HCT116 (cell line): ENCODE measurements at regions not wholly inside any gene's neighbourhood (a gene's known extent, or its start where the extent isn't known, plus 50 kb on each side); places are given as distances from the start of the nearest gene placed in this dataset.

ENCODE experiments used
- ATAC-seq: fragments of 200-7000 bp; cut with Tn5 transposase; 2 replicates; pipeline ENCODE4 v1.9.1; 2020; ENCODE audit warnings: mild to moderate bottlenecking, moderate library complexity
- BruUV-seq: library from RNA; stranded (reverse); fragments of 400-500 nt; replicated peaks from 2 replicates; lab custom pipeline; 2021; lab: Mats Ljungman, UMichigan
- CTCF ChIA-PET: fragments of 300-600 bp; sonication (Branson Sonifier 250); formaldehyde crosslinking; loops from one replicate; lab custom pipeline; 2021; ENCODE audit warnings: antibody characterized with exemption; lab: Charles Lee
- POLR2A ChIA-PET: fragments of 300-600, 350-600 bp; sonication (Branson Sonifier 250); formaldehyde crosslinking; loops from one replicate; lab custom pipeline; 2021; ENCODE audit warnings: antibody characterized with exemption; lab: Charles Lee
- RAD21 ChIA-PET, 2 experiments: fragments of 300-600 bp; sonication (Branson Sonifier 250); formaldehyde crosslinking; loops; one replicate each; lab custom pipeline; 2023; ENCODE audit warnings: low total read pairs in 2 of 2; ENCODE audit not compliant: uncharacterized antibody in 2 of 2, unreplicated experiment in 2 of 2, low non-redundant PET in 1 of 2; lab: Charles Lee
- DNase-seq: peaks from one replicate; pipeline ENCODE4 v3.0.0-alpha.2; 2010; ENCODE audit warnings: low read depth, low spot score
- H2AFZ ChIP-seq: fragments of 200-600 bp; shearing (Covaris generic), sonication (generic); 2 replicates; pipeline ENCODE4 v1.6.1; 2017; ENCODE audit warnings: low read depth, mixed run types, mixed read lengths, antibody characterized with exemption, low read length; ENCODE audit not compliant: poor library complexity, severe bottlenecking
- H3K27ac ChIP-seq: 2 replicates; pipeline ENCODE4 v1.5.1; 2012; ENCODE audit warnings: low read depth, low read length
- H3K27me3 ChIP-seq: fragments of 200-600 bp; sonication (generic); 2 replicates; pipeline ENCODE4 v1.6.1; 2016; ENCODE audit warnings: mixed run types, low read length, mixed read lengths; ENCODE audit not compliant: insufficient read depth
- H3K36me3 ChIP-seq, 2 experiments: fragments of 200-500 bp in 1 of 2; fragments of 200-600 bp in 1 of 2; sonication (Bioruptor generic) in 1 of 2; sonication (generic) in 1 of 2; 2 replicates each; pipeline versions ENCODE4 v1.5.1 to v1.6.1; 2014 to 2016; ENCODE audit warnings: low read length in 2 of 2, inconsistent platforms in 1 of 2, mixed read lengths in 1 of 2, mixed run types in 1 of 2; ENCODE audit not compliant: insufficient read depth in 2 of 2, control insufficient read depth in 1 of 2
- H3K4me1 ChIP-seq, 2 experiments: fragments of 200-600 bp in 1 of 2; sonication (generic) in 1 of 2; 2 replicates each; pipeline versions ENCODE4 v1.5.1 to v1.6.1; 2012 to 2017; ENCODE audit warnings: low read length in 2 of 2, inconsistent platforms in 1 of 2, mild to moderate bottlenecking in 1 of 2, mixed read lengths in 1 of 2, mixed run types in 1 of 2, moderate library complexity in 1 of 2; ENCODE audit not compliant: insufficient read depth in 2 of 2, control insufficient read depth in 1 of 2
- H3K4me2 ChIP-seq: fragments of 200-600 bp; sonication (generic); 2 replicates; pipeline ENCODE4 v1.6.1; 2017; ENCODE audit warnings: mixed run types, low read length, mixed read lengths
- H3K4me3 ChIP-seq, 2 experiments: fragments of 200-600 bp in 1 of 2; sonication (generic) in 1 of 2; replicated peaks in 1 of 2; 2 replicates each; pipeline ENCODE4 v1.5.1; 2011 to 2016; ENCODE audit warnings: low read length in 2 of 2, control low read depth in 1 of 2, low read depth in 1 of 2, mild to moderate bottlenecking in 1 of 2, mixed read lengths in 1 of 2, mixed run types in 1 of 2
- H3K79me2 ChIP-seq: fragments of 200-600 bp; sonication (generic); 2 replicates; pipeline ENCODE4 v1.6.1; 2017; ENCODE audit warnings: mild to moderate bottlenecking, mixed run types, low read length, moderate library complexity, mixed read lengths; ENCODE audit not compliant: insufficient read depth
- H3K9ac ChIP-seq: fragments of 200-600 bp; sonication (generic); 2 replicates; pipeline ENCODE4 v1.6.1; 2016; ENCODE audit warnings: low read length, mixed read lengths
- H3K9me2 ChIP-seq: fragments of 200-600 bp; sonication (generic), shearing (Covaris generic); 2 replicates; pipeline ENCODE4 v1.6.1; 2017; ENCODE audit warnings: mixed run types, mild to moderate bottlenecking, moderate library complexity; ENCODE audit not compliant: insufficient read depth
- H3K9me3 ChIP-seq, 2 experiments: fragments of 200-500 bp in 1 of 2; fragments of 200-600 bp in 1 of 2; sonication (Bioruptor generic) in 1 of 2; sonication (generic) in 1 of 2; 2 replicates each; pipeline ENCODE4 v1.6.1; 2014 to 2017; ENCODE audit warnings: low read length in 2 of 2, mixed read lengths in 2 of 2, inconsistent platforms in 1 of 2, low read depth in 1 of 2, mild to moderate bottlenecking in 1 of 2, mixed run types in 1 of 2, moderate library complexity in 1 of 2; ENCODE audit not compliant: control insufficient read depth in 1 of 2, insufficient read depth in 1 of 2
- H4K20me1 ChIP-seq: fragments of 200-600 bp; sonication (generic), shearing (Covaris generic); 2 replicates; pipeline ENCODE4 v1.6.1; 2017; ENCODE audit warnings: mixed run types, mild to moderate bottlenecking, moderate library complexity; ENCODE audit not compliant: insufficient read depth
- CBX3 ChIP-seq: IDR thresholded peaks from 2 replicates; pipeline ENCODE4 v1.6.1; 2012; ENCODE audit warnings: low read depth
- CEBPB ChIP-seq: IDR thresholded peaks from 2 replicates; pipeline ENCODE4 v1.6.1; 2012; ENCODE audit warnings: low read depth
- EGR1 ChIP-seq: IDR thresholded peaks from 2 replicates; pipeline ENCODE4 v1.6.1; 2012; ENCODE audit warnings: low read depth
- JUND ChIP-seq: IDR thresholded peaks from 2 replicates; pipeline ENCODE4 v1.6.1; 2012
- SP1 ChIP-seq: IDR thresholded peaks from 2 replicates; pipeline ENCODE4 v1.6.1; 2012; ENCODE audit warnings: low read depth
- ZNF274 ChIP-seq: fragments of 200-500 bp; sonication (Bioruptor generic); IDR thresholded peaks from 2 replicates; pipeline ENCODE4 v1.6.1; 2014; ENCODE audit warnings: mild to moderate bottlenecking, low read depth, low read length, inconsistent platforms
- intact Hi-C: fragments of 100-400 bp; cut with micrococcal nuclease; formaldehyde crosslinking; loops from 2 replicates; pipeline ENCODE4 v1.10.0; 2022
- TF ChIP-seq, protein P1 (sequence below), 3 experiments: fragments of 200-600 bp in 1 of 3; sonication (generic) in 1 of 3; IDR thresholded peaks in 2 of 3; conservative IDR thresholded peaks in 1 of 3; 2 replicates each; pipeline ENCODE4 v1.5.1; 2012 to 2017; ENCODE audit warnings: low read depth in 2 of 3, low read length in 2 of 3, antibody characterized with exemption in 1 of 3, borderline replicate concordance in 1 of 3, control low read depth in 1 of 3, mild to moderate bottlenecking in 1 of 3, mixed read lengths in 1 of 3, mixed run types in 1 of 3, moderate library complexity in 1 of 3; ENCODE audit not compliant: insufficient read depth in 1 of 3
- TF ChIP-seq, protein P2 (sequence below): IDR thresholded peaks from 2 replicates; pipeline ENCODE4 v1.6.1; 2012
- TF ChIP-seq, protein P3 (sequence below): IDR thresholded peaks from 2 replicates; pipeline ENCODE4 v1.6.1; 2011; ENCODE audit warnings: mild to moderate bottlenecking, low read length, moderate library complexity; ENCODE audit not compliant: insufficient replicate concordance; ENCODE audit errors: extremely low read depth

DNA sequence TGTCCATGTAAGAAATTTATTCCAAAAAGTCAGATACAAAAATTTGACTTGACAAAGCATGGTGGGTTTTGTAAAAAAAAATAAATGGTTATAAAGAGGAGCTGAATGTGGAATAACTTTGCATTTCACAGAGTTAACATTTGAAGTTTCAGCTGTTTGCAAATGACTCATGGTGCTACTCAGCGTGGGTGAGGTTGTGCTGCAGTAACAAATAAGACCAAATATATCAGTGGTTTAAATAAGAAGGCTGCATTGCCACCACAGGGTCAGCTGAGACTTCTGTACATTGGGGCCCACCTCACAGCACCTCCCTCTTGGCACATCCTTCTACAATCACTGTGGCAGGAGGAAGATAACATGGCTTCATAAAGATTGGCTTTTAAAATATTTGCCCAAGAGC, 272.5 kb upstream of the SULF2 start:
- no peak for DNase-seq
- RAD21 ChIA-PET, result no interaction called here
- Histone ChIP-seq H4K20me1 (no peaks in the 10 kb centered on the region), H3K9me2 (no peaks in the 10 kb centered on the region), H3K27me3 (no peaks in the 10 kb centered on the region), H3K4me2 (no peak overlapping the region), H3K79me2 (no peaks in the 10 kb centered on the region), H3K4me3 (no peak overlapping the region), H3K4me1 (no peaks in the 10 kb centered on the region), H3K36me3 (no peaks in the 10 kb centered on the region), H3K9ac (no peak overlapping the region), H3K27ac (no peak overlapping the region), H2AFZ (no peak overlapping the region), H3K9me3 (no peaks in the 10 kb centered on the region)
- POLR2A ChIA-PET, result no interaction called here
- CTCF ChIA-PET, result no interaction called here
- TF ChIP-seq JUND (no peak), ZNF274 (no peak)
- TF ChIP-seq, protein P1, sequence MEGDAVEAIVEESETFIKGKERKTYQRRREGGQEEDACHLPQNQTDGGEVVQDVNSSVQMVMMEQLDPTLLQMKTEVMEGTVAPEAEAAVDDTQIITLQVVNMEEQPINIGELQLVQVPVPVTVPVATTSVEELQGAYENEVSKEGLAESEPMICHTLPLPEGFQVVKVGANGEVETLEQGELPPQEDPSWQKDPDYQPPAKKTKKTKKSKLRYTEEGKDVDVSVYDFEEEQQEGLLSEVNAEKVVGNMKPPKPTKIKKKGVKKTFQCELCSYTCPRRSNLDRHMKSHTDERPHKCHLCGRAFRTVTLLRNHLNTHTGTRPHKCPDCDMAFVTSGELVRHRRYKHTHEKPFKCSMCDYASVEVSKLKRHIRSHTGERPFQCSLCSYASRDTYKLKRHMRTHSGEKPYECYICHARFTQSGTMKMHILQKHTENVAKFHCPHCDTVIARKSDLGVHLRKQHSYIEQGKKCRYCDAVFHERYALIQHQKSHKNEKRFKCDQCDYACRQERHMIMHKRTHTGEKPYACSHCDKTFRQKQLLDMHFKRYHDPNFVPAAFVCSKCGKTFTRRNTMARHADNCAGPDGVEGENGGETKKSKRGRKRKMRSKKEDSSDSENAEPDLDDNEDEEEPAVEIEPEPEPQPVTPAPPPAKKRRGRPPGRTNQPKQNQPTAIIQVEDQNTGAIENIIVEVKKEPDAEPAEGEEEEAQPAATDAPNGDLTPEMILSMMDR (IDR thresholded peaks at IDR 0.05 in 2 of 3, conservative IDR thresholded peaks at IDR 0.05 in 1 of 3; ENCODE audit: borderline replicate concordance in 1 of 3, insufficient read depth in 1 of 3, low read depth in 2 of 3, low read length in 2 of 3), result no peak
- intact Hi-C loops, result no loop called here
- ATAC-seq, result no peak
- no TSS peak for BruUV-seq

DNA sequence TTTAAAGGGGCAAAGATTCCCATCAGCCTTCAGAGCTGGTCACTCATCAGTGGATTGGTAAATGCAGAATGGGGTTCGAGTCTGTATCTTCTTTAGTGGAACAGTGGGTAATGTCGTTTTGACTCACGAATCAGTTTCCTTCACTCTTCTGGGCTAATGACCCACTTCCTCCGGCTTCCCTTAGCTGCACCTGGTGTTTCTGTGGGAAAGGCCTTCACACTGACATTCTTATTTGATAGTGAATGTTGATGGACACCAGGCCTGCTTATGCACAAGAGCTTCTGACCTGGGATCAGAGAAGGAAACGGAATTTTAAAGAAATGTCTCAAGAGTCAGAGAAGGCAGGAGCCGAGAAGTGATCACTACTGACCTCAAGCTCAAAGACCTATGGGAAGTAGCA, 272.0 kb upstream of the SULF2 start:
- Histone ChIP-seq H3K9me2 (no peaks in the 10 kb centered on the region), H3K27me3 (no peaks in the 10 kb centered on the region), H3K4me3 (no peak overlapping the region), H3K79me2 (no peaks in the 10 kb centered on the region), H4K20me1 (no peaks in the 10 kb centered on the region), H3K9ac (no peak overlapping the region), H3K4me2 (no peak overlapping the region), H3K36me3 (no peaks in the 10 kb centered on the region), H3K27ac (no peak overlapping the region), H2AFZ (no peak overlapping the region), H3K9me3 (no peaks in the 10 kb centered on the region), H3K4me1 (0 out of 4 replicates have a peak, but pooled peaks cover 0 to 2% of the 10 kb centered on the region in 2 experiments)
- no peak for DNase-seq
- BruUV-seq, result no TSS peak
- POLR2A ChIA-PET, result no interaction called here
- intact Hi-C loops, result no loop called here
- RAD21 ChIA-PET, result no interaction called here
- ATAC-seq, result no peak
- CTCF ChIA-PET, result no interaction called here
- TF ChIP-seq CBX3, result no peak
- TF ChIP-seq CEBPB, result no peak
- no peak for TF ChIP-seq EGR1
- TF ChIP-seq, protein P2, sequence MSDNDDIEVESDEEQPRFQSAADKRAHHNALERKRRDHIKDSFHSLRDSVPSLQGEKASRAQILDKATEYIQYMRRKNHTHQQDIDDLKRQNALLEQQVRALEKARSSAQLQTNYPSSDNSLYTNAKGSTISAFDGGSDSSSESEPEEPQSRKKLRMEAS, result no peak
- TF ChIP-seq, protein P3, sequence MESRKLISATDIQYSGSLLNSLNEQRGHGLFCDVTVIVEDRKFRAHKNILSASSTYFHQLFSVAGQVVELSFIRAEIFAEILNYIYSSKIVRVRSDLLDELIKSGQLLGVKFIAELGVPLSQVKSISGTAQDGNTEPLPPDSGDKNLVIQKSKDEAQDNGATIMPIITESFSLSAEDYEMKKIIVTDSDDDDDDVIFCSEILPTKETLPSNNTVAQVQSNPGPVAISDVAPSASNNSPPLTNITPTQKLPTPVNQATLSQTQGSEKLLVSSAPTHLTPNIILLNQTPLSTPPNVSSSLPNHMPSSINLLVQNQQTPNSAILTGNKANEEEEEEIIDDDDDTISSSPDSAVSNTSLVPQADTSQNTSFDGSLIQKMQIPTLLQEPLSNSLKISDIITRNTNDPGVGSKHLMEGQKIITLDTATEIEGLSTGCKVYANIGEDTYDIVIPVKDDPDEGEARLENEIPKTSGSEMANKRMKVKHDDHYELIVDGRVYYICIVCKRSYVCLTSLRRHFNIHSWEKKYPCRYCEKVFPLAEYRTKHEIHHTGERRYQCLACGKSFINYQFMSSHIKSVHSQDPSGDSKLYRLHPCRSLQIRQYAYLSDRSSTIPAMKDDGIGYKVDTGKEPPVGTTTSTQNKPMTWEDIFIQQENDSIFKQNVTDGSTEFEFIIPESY, result no peak
- TF ChIP-seq SP1, result no peak
